ENCODE measurements at regions not wholly inside any gene's neighbourhood (a gene's known extent, or its start where the extent isn't known, plus 50 kb on each side); places are given as distances from the start of the nearest gene placed in this dataset.

GRCh38 chr1:74818241-74818640 lies 85.3 kb downstream of the TYW3 start:
- H3K27ac Mint-ChIP-seq, result no peak overlapping the region
- H3K4me1 Mint-ChIP-seq, result no peaks in the 10 kb centered on the region
- H3K4me3 Mint-ChIP-seq, result no peak overlapping the region
- H3K36me3 Mint-ChIP-seq (ENCODE audit: low read depth), result no peaks in the 10 kb centered on the region
- ChIA-PET CTCF (no interaction called here), POLR2A (no interaction called here)
- no peaks in the 10 kb centered on the region for H3K9me3 Mint-ChIP-seq
- no peak for DNase-seq
- peaks cover 2% of the 10 kb centered on the region for H3K27me3 Mint-ChIP-seq

GRCh38 chr1:74818661-74819456 lies 85.9 kb downstream of the TYW3 start:
- Mint-ChIP-seq H3K4me3 (no peak overlapping the region), H3K4me1 (no peaks in the 10 kb centered on the region)
- CTCF ChIA-PET, result no interaction called here

GRCh38 chr1:74822851-74823401 lies 90.0 kb downstream of the TYW3 start:
- no peaks in the 10 kb centered on the region for H3K9me3 Mint-ChIP-seq
- POLR2A ChIA-PET, result no interaction called here
- no peaks in the 10 kb centered on the region for H3K27me3 Mint-ChIP-seq
- H3K27ac Mint-ChIP-seq, result no peak overlapping the region
- no peak for DNase-seq
- CTCF ChIA-PET, result no interaction called here
- no peaks in the 10 kb centered on the region for H3K36me3 Mint-ChIP-seq (ENCODE audit: low read depth)
- H3K4me3 Mint-ChIP-seq, result no peak overlapping the region
- H3K4me1 Mint-ChIP-seq, result no peaks in the 10 kb centered on the region

More at GRCh38 chr1:74818661-74819456, 85.9 kb downstream of the TYW3 start:
- Mint-ChIP-seq H3K9me3 (no peaks in the 10 kb centered on the region), H3K27ac (no peak overlapping the region), H3K36me3 (ENCODE audit: low read depth) (no peaks in the 10 kb centered on the region), H3K27me3 (peaks cover 2% of the 10 kb centered on the region)
- no peak for DNase-seq
- POLR2A ChIA-PET, result no interaction called here

- Mint-ChIP-seq H3K27ac (no peak overlapping the region), H3K9me3 (no peaks in the 10 kb centered on the region), H3K4me1 (no peaks in the 10 kb centered on the region), H3K4me3 (no peak overlapping the region), H3K36me3 (ENCODE audit: low read depth) (no peaks in the 10 kb centered on the region), H3K27me3 (no peaks in the 10 kb centered on the region)
- DNase-seq, result no peak
- ChIA-PET POLR2A (no interaction called here), CTCF (no interaction called here)
These were observed 91.7 kb downstream of the TYW3 start for GRCh38 chr1:74824497-74825107.

GRCh38 chr1:74830766-74831165 lies 97.8 kb downstream of the TYW3 start:
- Mint-ChIP-seq H3K27ac (no peak overlapping the region), H3K4me1 (no peaks in the 10 kb centered on the region), H3K27me3 (no peaks in the 10 kb centered on the region), H3K9me3 (no peaks in the 10 kb centered on the region), H3K4me3 (no peak overlapping the region), H3K36me3 (ENCODE audit: low read depth) (no peaks in the 10 kb centered on the region)
- POLR2A ChIA-PET, result no interaction called here
- CTCF ChIA-PET, result no interaction called here
- DNase-seq, result no peak

- no peaks in the 10 kb centered on the region for H3K36me3 Mint-ChIP-seq (ENCODE audit: low read depth)
- no peaks in the 10 kb centered on the region for H3K27me3 Mint-ChIP-seq
- H3K4me3 Mint-ChIP-seq, result no peak overlapping the region
- no peak overlapping the region for H3K27ac Mint-ChIP-seq
- POLR2A ChIA-PET, result no interaction called here
- no peak for DNase-seq
- CTCF ChIA-PET, result no interaction called here
- H3K4me1 Mint-ChIP-seq, result no peaks in the 10 kb centered on the region
- no peaks in the 10 kb centered on the region for H3K9me3 Mint-ChIP-seq
These were observed 101.3 kb downstream of the TYW3 start for GRCh38 chr1:74834261-74834660.

- CTCF ChIA-PET, result no interaction called here
- H3K4me3 Mint-ChIP-seq, result no peak overlapping the region
- POLR2A ChIA-PET, result no interaction called here
- no peak overlapping the region for H3K27ac Mint-ChIP-seq
- H3K9me3 Mint-ChIP-seq, result no peaks in the 10 kb centered on the region
- no peaks in the 10 kb centered on the region for H3K4me1 Mint-ChIP-seq
- H3K36me3 Mint-ChIP-seq (ENCODE audit: low read depth), result no peaks in the 10 kb centered on the region
- no peaks in the 10 kb centered on the region for H3K27me3 Mint-ChIP-seq
- DNase-seq, result no peak
These were observed 102.1 kb downstream of the TYW3 start for GRCh38 chr1:74835051-74835450.

- no peaks in the 10 kb centered on the region for H3K4me1 Mint-ChIP-seq
- no peaks in the 10 kb centered on the region for H3K27me3 Mint-ChIP-seq
These were observed 109.8 kb downstream of the TYW3 start for GRCh38 chr1:74842726-74843125.

GRCh38 chr1:74847715-74848114 lies 114.8 kb downstream of the TYW3 start:
- no peaks in the 10 kb centered on the region for H3K27me3 Mint-ChIP-seq
- no peak for DNase-seq
- H3K27ac Mint-ChIP-seq, result no peak overlapping the region
- H3K4me3 Mint-ChIP-seq, result no peak overlapping the region
- H3K9me3 Mint-ChIP-seq, result no peaks in the 10 kb centered on the region
- H3K36me3 Mint-ChIP-seq (ENCODE audit: low read depth), result no peaks in the 10 kb centered on the region
- CTCF ChIA-PET, result no interaction called here
- H3K4me1 Mint-ChIP-seq, result no peaks in the 10 kb centered on the region
- POLR2A ChIA-PET, result no interaction called here

More at GRCh38 chr1:74842726-74843125, 109.8 kb downstream of the TYW3 start:
- no peak for DNase-seq
- POLR2A ChIA-PET, result no interaction called here
- Mint-ChIP-seq H3K36me3 (ENCODE audit: low read depth) (no peaks in the 10 kb centered on the region), H3K4me3 (no peak overlapping the region), H3K9me3 (no peaks in the 10 kb centered on the region), H3K27ac (no peak overlapping the region)
- CTCF ChIA-PET, result no interaction called here

- no peak overlapping the region for H3K4me3 Mint-ChIP-seq
- no peaks in the 10 kb centered on the region for H3K4me1 Mint-ChIP-seq
- H3K36me3 Mint-ChIP-seq (ENCODE audit: low read depth), result no peaks in the 10 kb centered on the region
- H3K27me3 Mint-ChIP-seq, result no peaks in the 10 kb centered on the region
- H3K27ac Mint-ChIP-seq, result no peak overlapping the region
- no peak for DNase-seq
- ChIA-PET CTCF (no interaction called here), POLR2A (no interaction called here)
- no peaks in the 10 kb centered on the region for H3K9me3 Mint-ChIP-seq
These were observed 120.8 kb downstream of the TYW3 start for GRCh38 chr1:74853756-74854155.

- Mint-ChIP-seq H3K27ac (no peak overlapping the region), H3K4me3 (no peak overlapping the region)
- CTCF ChIA-PET, result no interaction called here
These were observed 123.2 kb downstream of the TYW3 start for GRCh38 chr1:74856174-74856573.

GRCh38 chr1:74857676-74858075 lies 124.7 kb downstream of the TYW3 start:
- POLR2A ChIA-PET, result no interaction called here
- Mint-ChIP-seq H3K4me1 (no peaks in the 10 kb centered on the region), H3K27ac (no peak overlapping the region), H3K4me3 (no peak overlapping the region), H3K27me3 (no peaks in the 10 kb centered on the region), H3K36me3 (ENCODE audit: low read depth) (no peaks in the 10 kb centered on the region), H3K9me3 (no peaks in the 10 kb centered on the region)
- no peak for DNase-seq
- CTCF ChIA-PET, result no interaction called here

More at GRCh38 chr1:74856174-74856573, 123.2 kb downstream of the TYW3 start:
- Mint-ChIP-seq H3K4me1 (no peaks in the 10 kb centered on the region), H3K36me3 (ENCODE audit: low read depth) (no peaks in the 10 kb centered on the region), H3K9me3 (no peaks in the 10 kb centered on the region), H3K27me3 (no peaks in the 10 kb centered on the region)
- POLR2A ChIA-PET, result no interaction called here
- no peak for DNase-seq

- ChIA-PET POLR2A (no interaction called here), CTCF (no interaction called here)
- no peaks in the 10 kb centered on the region for H3K36me3 Mint-ChIP-seq (ENCODE audit: low read depth)
- H3K27me3 Mint-ChIP-seq, result no peaks in the 10 kb centered on the region
- H3K4me1 Mint-ChIP-seq, result no peaks in the 10 kb centered on the region
- H3K9me3 Mint-ChIP-seq, result no peaks in the 10 kb centered on the region
- H3K4me3 Mint-ChIP-seq, result no peak overlapping the region
- no peak overlapping the region for H3K27ac Mint-ChIP-seq
- DNase-seq, result no peak
These were observed 125.2 kb downstream of the TYW3 start for GRCh38 chr1:74858136-74858535.

- POLR2A ChIA-PET, result no interaction called here
These were observed 128.9 kb downstream of the TYW3 start for GRCh38 chr1:74861867-74862266.

More at GRCh38 chr1:74861867-74862266, 128.9 kb downstream of the TYW3 start:
- H3K9me3 Mint-ChIP-seq, result peaks cover 4% of the 10 kb centered on the region
- no peak overlapping the region for H3K27ac Mint-ChIP-seq
- no peaks in the 10 kb centered on the region for H3K27me3 Mint-ChIP-seq
- DNase-seq, result no peak
- CTCF ChIA-PET, result no interaction called here
- H3K4me3 Mint-ChIP-seq, result no peak overlapping the region
- H3K36me3 Mint-ChIP-seq (ENCODE audit: low read depth), result no peaks in the 10 kb centered on the region
- no peaks in the 10 kb centered on the region for H3K4me1 Mint-ChIP-seq

Measured in activated CD4-positive, alpha-beta memory T cell treated with anti-CD3 and anti-CD28 coated beads, Interleukin-2, amount 10 ng/mL, durations not matched to agents 7 days and 5 days (primary cell).